ENCODE measurements at regions not wholly inside any gene's neighbourhood (a gene's known extent, or its start where the extent isn't known, plus 50 kb on each side); places are given as distances from the start of the nearest gene placed in this dataset.

- no peak for TF ChIP-seq CTCF (IDR thresholded peaks at IDR 0.05; ENCODE audit: extremely low read depth in 1 of 2, insufficient read depth in 1 of 2, low read depth in 1 of 2, low read length in 2 of 2)
- no peak for TF ChIP-seq JUN (IDR thresholded peaks at IDR 0.05; ENCODE audit: borderline replicate concordance, insufficient read depth, insufficient read length, low read depth)
- TF ChIP-seq FOS (IDR thresholded peaks at IDR 0.05; ENCODE audit: borderline replicate concordance, insufficient read depth, low read length) = no peak
- TF ChIP-seq EZH2 (IDR thresholded peaks at IDR 0.05; ENCODE audit: borderline replicate concordance, low read depth, low read length, severe bottlenecking) = no peak
These were observed 271.7 kb upstream of the EDNRB start for GRCh38 chr13:78190296-78190695.
